Thyroid gland (tissue), 4 donors: ENCODE measurements at regions not wholly inside any gene's neighbourhood (a gene's known extent, or its start where the extent isn't known, plus 50 kb on each side); places are given as distances from the start of the nearest gene placed in this dataset.

Experiments
- CTCF ChIP-seq, 6 experiments: fragments of 200-600 bp in 3 of 6; fragments of 450-650 bp in 3 of 6; sonication (generic) in 3 of 6; IDR thresholded peaks; one replicate each; pipeline ENCODE4 v1.5.1; 2016 to 2019; ENCODE audit warnings: antibody characterized with exemption in 6 of 6, mild to moderate bottlenecking in 2 of 6, inconsistent platforms in 1 of 6, moderate library complexity in 1 of 6
- POLR2A ChIP-seq, 2 donors: fragments of 450-650 bp; IDR thresholded peaks; one replicate each; pipeline ENCODE4 v1.6.1; 2017; ENCODE audit warnings: antibody characterized with exemption in 2 of 2, mild to moderate bottlenecking in 2 of 2, moderate library complexity in 1 of 2

- peak; percentile 66 to 92 (median 80) for TF ChIP-seq CTCF (IDR thresholded peaks at IDR 0.05)
- TF ChIP-seq POLR2A (IDR thresholded peaks at IDR 0.05), result no peak
Observed at GRCh38 chr5:174951151-174951780, 226.9 kb downstream of the MSX2 start.
